AG10803 (cell line): ENCODE measurements at regions not wholly inside any gene's neighbourhood (a gene's known extent, or its start where the extent isn't known, plus 50 kb on each side); places are given as distances from the start of the nearest gene placed in this dataset.

Source experiments
- DNase-seq: peaks from one replicate; pipeline ENCODE4 v3.0.0; 2010; ENCODE audit warnings: low read depth
- H3K4me3 ChIP-seq: 2 replicates; pipeline ENCODE4 v1.5.1; 2011; ENCODE audit warnings: mild to moderate bottlenecking, low read length, control low read depth
- TF ChIP-seq, protein P1 (sequence below): conservative IDR thresholded peaks from 2 replicates; pipeline ENCODE4 v1.5.1; 2011; ENCODE audit warnings: mild to moderate bottlenecking, low read length, control low read depth, inconsistent platforms

DNA sequence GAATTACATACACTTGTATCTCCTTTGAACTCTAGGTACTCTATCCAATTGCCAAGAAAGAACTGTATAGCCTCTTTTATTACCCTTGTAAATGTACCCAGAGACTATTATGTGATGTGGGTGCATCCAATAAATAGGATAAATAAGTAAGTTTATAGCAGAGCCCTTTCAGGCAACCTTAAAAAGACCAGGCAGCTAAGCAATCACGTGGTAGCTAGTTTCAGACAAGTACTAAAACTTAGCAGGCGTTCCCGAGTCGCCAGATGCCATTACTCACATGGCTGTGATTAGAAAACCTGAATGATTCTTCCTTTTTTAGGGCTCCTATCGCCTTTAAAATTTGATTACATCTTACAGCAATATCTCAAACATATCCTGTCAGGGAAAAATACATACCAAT, 1303.0 kb downstream of the EFNB2 start:
- DNase-seq = no peak
- no peak overlapping the region for H3K4me3 ChIP-seq
- TF ChIP-seq, protein P1, sequence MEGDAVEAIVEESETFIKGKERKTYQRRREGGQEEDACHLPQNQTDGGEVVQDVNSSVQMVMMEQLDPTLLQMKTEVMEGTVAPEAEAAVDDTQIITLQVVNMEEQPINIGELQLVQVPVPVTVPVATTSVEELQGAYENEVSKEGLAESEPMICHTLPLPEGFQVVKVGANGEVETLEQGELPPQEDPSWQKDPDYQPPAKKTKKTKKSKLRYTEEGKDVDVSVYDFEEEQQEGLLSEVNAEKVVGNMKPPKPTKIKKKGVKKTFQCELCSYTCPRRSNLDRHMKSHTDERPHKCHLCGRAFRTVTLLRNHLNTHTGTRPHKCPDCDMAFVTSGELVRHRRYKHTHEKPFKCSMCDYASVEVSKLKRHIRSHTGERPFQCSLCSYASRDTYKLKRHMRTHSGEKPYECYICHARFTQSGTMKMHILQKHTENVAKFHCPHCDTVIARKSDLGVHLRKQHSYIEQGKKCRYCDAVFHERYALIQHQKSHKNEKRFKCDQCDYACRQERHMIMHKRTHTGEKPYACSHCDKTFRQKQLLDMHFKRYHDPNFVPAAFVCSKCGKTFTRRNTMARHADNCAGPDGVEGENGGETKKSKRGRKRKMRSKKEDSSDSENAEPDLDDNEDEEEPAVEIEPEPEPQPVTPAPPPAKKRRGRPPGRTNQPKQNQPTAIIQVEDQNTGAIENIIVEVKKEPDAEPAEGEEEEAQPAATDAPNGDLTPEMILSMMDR = no peak

DNA sequence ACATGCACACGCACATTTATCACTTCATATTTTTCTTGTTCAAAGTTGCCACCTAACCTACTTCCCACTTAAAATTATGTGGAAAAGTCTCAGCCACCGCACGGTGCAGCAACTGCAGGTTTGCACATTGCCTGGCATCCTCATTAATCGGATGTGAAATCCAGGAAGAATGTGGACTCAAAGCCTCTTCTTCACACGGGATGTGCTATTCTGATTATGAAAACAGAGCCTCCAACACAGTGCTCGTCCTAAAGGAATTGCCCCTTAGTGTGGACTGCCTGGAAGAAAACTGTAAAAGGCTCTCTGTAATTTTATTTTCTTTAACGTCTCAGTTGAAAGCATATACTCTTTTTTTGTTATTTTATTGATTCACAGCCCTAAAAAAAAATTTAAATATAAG, 1303.5 kb downstream of the EFNB2 start:
- DNase-seq = no peak
- TF ChIP-seq, protein P1 = no peak
- H3K4me3 ChIP-seq = no peak overlapping the region

DNA sequence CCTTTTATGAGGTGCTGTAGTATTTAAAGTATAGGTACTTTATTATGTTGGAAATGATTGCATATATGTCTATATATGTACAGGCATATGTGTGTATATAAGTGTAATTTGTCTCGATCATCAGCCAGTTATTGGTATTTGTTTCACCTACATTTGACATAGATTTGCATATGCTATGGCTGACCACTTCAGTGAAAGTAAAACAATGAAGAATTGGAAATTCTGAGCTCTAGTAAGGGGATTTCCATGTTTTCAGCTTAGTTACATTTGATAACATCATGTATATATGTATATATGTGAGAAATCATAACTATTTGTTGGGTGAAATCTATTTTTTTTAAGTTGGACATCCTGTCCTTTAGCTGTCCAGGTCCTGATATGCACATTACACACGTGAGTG, 1303.9 kb downstream of the EFNB2 start:
- H3K4me3 ChIP-seq = no peak overlapping the region
- no peak for DNase-seq
- TF ChIP-seq, protein P1 = no peak

DNA sequence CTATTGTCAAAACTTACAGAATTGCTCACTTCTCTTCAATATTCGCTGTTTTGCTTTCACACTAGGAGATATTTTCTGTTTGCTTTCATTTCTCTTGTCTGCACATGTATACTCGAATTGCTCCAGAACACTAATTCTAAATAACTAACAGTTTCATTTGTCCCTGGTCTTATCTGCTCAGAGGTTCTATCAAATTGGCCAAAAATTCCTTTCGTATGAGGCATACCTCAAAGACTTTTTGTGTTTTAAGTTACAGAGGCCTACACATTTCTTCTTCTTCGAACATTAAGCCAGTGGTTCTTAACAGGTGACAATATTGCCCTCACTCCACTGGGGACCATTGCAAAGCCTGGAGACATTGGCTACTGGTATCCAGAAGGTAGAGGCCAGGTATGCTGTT, 1314.6 kb downstream of the EFNB2 start:
- no peak for DNase-seq
- TF ChIP-seq, protein P1 = no peak

DNA sequence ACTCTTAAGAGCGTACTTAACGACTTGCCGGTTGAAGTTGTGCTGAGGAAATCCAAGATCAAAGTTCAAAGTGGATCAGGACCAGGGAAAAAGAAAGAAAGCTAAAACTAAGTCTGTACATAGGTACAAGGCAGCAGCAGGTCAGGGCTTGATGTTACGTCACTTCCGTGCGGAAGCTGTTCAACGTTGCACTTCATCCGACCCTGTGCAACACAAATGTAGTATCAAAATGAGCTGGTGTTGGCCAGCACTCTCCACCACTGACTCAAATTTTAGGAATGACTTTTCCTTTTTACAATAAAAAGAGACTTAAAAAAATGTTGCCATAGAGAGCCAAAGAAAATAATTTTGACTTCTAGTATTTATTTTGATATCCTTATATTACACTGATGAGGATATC, 1315.4 kb downstream of the EFNB2 start:
- DNase-seq = no peak
- TF ChIP-seq, protein P1 = no peak
- H3K4me3 ChIP-seq = no peak overlapping the region

More for the DNA sequence above, 1314.6 kb downstream of the EFNB2 start:
- no peak overlapping the region for H3K4me3 ChIP-seq

DNA sequence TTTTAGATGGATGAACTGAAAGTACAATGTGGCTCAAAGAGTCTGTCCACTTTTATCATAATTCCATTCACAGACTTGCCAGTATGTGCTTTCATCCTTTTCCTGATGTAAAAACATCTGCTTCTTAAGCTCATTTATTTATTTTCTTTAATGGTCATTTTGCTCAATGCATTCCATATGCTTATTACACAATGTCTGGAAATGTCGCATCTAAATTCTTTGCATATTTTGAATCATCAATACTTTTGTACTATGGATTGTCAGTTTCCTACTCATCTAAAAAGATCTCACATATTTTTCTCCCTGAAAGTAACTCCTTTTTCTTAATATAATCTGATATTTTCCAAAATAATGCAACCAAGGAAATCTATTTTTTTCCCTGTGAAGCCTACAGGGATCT, 1315.8 kb downstream of the EFNB2 start:
- H3K4me3 ChIP-seq = no peak overlapping the region
- no peak for DNase-seq
- TF ChIP-seq, protein P1 = no peak

DNA sequence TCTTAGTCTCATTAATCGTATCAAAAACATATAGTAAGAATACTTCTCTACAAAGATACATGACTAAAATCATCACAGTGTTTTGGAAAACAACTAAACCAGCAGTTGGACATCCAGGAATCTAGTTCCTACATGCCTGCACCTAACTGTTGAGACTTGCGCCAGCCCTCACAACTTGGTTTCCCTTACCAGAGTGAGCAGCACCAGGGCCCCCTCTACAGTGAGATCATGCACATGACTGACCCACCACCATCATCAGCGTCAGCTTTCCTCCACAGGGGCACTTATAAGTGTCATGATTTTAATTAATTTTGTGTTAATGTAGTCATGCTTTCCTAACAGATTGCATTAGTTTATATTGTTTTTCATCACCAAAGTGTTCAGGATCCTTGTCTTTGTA, 1322.0 kb downstream of the EFNB2 start:
- H3K4me3 ChIP-seq = no peak overlapping the region
- DNase-seq = no peak
- TF ChIP-seq, protein P1 = no peak
